Jurkat, Clone E6-1 (cell line): ENCODE measurements at regions not wholly inside any gene's neighbourhood (a gene's known extent, or its start where the extent isn't known, plus 50 kb on each side); places are given as distances from the start of the nearest gene placed in this dataset.
"Not testable (repeated sequence)": the region's sequence is repeated elsewhere in the genome, so short reads cannot be mapped to it uniquely, and the experiment has no call there.

Source experiments
- DNase-seq: peaks from one replicate; pipeline ENCODE4 v3.0.0-alpha.2; 2011; ENCODE audit warnings: low read depth, low spot score
- H3K4me3 ChIP-seq: 2 replicates; pipeline ENCODE4 v1.5.1; 2011; ENCODE audit warnings: mild to moderate bottlenecking, low read length, control low read depth, moderate library complexity

DNA sequence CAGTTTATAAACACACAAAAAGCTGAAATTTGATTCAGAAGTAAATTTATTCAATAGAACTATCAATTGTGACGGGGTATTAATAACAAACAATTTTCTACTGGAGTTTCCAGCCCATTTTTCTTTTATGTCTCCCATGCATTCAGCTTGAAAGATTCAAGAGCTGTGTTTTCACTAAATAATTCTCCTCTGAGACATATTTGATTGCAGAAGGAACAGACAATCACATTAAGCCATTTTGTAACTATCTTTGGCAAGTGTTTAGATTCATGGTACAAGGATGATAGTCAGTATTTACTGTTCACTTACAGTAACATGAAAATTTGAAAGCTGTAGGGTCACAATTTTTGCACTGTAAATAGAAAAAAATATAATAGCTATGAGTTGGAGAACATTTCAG, 198.4 kb upstream of the TACR3 start:
- DNase-seq, result no peak
- no peak overlapping the region for H3K4me3 ChIP-seq

DNA sequence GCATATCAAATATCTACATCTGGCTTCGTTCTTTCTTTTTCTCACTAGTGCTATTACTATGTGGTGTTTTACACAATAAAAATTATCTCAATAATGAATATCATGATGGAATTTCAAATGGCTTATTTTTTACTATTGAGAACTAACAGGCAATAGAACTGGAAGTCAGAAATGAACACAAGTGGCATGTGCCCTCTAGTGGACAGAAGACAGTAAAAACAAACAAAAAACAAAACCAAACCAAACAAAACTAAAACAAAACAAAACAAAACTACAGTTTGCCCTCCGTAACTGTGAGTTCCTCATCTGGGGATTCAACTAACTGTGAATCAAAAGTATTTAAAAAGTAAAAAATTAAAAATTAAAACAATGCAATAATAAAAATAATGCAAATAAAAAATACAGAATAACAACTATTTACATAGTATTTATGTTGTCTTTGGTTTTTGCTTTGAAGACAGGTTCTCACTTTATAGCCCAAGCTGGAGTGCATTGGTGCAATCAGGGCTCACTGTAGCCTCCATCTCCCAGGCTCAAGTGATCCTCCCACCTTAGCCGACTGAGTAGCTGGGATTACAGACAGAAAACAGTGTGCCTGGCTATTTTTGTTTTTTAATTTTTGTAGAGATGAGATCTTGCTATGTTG, 195.6 kb upstream of the TACR3 start:
- DNase-seq, result peak; percentile 7
- no peak overlapping the region for H3K4me3 ChIP-seq

DNA sequence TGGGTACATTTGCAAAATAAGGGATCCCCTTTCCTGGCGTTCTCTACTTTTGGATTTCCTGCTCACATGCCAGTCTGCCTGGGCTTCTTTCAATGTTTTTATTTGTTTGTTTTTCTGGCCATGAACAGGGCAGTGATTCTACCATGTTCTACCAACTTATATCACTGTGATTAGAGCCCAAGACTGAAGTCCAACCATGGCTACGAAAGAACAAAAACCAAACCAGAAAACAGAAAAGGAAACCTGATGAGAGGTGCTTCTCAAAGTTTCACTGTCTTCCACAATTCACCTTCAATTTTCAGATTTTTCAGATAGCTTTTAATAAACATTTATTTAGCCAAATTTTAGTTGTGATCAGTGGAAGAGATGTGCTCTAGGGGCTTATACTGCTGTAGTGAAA, 187.6 kb upstream of the TACR3 start:
- DNase-seq, result no peak
- no peak overlapping the region for H3K4me3 ChIP-seq

DNA sequence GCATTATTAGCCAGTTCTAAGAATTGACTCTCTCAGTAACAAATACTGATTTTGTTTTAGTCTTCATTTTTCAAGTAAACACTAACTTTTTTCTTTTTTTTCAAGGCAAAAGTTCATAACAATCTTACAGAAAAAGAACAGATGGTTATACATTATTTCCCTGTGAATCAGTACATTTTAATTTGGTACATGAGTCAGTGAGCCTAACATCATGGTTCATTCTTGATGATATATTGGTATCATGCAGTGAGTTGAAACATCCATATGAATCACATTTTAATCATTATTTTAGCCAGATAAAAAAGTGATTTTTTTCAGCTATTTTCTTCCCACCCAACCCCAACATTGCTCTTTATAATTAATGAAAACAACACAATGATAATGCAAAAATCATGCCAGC, 184.3 kb upstream of the TACR3 start:
- DNase-seq, result no peak

DNA sequence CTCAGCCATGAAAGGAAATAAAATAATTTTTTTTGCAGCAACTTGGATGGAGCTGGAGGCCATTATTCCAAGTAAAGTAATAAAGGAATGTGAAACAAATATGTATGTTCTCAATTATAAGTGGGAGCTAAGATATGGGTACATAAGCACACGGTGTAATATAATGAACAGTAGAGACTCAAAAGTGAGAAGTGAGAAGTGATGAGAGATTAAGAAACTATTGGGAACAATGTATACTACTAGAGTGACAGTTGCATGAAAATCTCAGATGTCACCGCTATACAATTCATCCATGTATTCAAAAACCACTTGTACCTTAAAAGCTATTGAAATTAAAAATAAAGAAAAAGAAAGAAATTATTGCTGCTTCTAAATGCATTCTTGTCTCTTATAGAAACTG, 182.9 kb upstream of the TACR3 start:
- H3K4me3 ChIP-seq, result no peak overlapping the region
- DNase-seq, result no peak

More for the DNA sequence above, 184.3 kb upstream of the TACR3 start:
- H3K4me3 ChIP-seq, result no peak overlapping the region

DNA sequence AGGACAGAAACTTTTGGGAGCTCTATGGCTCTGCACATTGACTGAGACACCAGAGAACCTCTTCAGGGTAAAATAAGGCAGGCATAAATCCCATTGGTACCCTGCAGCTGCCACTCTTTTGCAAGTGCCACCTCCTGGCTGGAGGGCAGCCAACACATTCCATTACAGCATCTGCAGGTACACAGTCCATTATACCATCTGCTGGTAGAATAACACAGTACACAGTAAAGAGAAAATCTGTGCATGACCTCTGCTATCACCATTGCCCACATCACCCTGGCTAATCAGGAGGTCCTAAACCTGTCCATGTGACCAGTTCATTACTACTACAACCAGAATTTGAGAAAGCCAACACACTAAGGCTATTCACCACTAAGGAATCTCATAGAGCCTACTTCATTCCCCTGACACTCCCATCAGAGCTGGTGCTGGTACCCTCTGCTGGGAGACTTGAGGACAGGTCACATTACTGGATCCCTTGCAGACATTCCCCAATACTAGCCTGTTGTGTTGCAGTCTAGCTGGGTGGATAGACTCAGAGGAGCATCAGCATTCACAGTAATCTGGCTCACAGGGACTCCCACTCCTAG, 176.2 kb upstream of the TACR3 start:
- H3K4me3 ChIP-seq, result no peak overlapping the region
- DNase-seq, result peak; percentile 5

DNA sequence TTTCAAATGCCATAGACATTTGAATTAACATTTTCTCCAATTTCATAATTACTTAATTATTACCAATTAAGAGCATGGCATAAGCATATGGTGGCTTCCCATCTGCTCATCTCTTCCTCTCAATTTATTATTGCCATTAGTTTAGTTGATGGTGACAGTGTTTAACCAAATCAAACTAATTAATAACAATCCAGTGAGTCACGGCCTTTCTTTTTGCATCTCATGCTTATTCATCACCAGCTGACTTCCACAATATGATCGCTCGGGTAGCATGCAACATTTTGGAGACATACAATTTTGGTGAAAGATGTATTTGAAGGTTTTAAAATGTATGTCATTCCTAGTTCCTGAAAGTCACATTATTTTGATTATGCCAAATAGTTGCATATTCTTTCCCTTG, 172.8 kb upstream of the TACR3 start:
- DNase-seq, result no peak
- H3K4me3 ChIP-seq, result no peak overlapping the region

DNA sequence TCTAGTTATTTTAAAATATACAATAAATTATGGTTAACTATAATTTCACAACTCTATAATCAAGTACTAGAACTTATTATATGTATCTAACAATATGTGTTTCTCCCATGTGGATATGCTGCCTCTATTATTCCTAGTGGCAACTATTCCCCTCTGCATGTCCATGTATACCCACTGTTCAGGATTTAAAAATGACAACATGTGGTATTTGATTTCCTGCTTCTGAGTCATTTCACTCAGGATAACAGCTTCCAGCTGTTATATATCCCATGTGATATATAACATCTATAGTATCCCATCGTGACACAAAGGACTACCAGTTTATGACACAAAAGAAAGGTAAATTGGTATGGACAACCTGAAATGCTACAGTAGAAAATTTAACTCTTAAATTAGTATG, 167.4 kb upstream of the TACR3 start:
- no peak overlapping the region for H3K4me3 ChIP-seq
- no peak for DNase-seq

DNA sequence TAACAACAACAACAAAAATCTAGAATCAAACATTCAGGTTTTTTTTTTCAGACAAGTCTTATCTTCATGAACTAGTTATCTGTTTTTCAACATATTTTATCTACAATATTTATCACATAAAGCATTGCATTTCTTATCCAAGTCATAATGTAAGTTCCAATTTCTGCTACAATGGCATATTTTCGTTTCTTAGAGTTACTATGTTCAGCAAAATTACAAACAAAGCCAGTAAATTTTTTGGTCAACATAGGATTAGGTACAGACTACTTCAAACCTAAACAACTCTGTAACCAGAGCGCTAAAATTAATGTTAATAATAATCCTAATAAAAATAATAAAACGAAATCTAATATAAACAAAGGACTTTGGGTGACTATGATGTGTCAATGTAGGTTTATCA, 165.4 kb upstream of the TACR3 start:
- DNase-seq, result no peak
- H3K4me3 ChIP-seq, result no peak overlapping the region

DNA sequence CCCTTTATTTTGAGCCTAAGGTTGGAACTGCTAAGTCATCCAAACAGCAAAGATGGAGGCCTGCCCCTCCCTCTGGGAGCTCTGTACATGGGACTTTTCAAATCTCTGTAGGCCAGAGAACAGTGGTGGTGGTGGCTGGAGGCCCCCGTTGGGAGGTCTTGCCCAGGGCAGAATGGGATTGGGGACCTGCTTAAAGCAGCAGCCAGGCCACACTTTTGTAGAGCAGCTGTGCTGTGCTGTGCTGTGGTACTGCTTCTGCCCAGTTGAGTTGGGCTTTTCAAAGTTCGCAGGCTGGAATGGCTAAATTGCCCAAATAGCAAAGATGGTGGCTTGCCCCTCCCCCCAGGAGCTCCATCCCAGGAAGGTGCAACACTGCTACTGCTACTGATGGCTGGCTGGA, 147.5 kb upstream of the TACR3 start:
- DNase-seq, result no peak
- H3K4me3 ChIP-seq, result no peak overlapping the region

DNA sequence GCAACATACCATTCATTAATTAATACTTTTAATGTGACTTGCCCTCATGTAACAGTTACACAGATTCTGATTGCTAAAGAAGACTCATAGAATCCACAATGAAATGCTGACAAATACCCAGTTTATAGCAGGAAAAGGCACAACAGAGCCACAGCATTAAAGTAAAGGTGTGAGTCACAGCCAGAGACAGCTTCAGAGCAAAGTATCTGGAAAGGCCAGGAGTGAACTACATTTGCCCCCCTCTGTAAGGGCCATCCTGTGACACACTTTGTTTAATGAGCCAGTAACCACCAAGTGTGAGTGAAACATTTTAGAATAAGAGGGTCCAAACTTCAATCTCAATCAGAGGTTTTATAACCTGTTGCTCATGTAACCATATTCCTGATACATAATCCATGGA, 133.8 kb upstream of the TACR3 start:
- H3K4me3 ChIP-seq, result no peak overlapping the region
- no peak for DNase-seq

DNA sequence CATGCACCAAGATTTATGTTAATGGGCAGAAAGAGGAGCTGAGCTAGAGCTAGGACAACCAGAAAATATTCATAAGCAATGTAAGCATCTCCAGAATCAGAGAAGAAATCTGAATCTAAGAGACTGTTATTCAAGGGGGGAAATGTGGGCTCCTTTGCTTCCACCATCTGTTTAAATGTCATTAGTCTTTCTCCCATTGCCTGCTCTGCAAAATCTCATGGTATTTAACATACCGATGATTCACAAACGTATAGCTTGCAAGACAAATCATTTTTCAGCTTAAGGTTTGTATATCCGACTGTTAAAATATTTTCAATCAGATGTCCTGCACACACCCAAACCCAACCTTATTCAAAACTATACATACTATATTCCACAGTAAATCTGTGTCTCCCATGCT, 133.4 kb upstream of the TACR3 start:
- no peak for DNase-seq
- no peak overlapping the region for H3K4me3 ChIP-seq

DNA sequence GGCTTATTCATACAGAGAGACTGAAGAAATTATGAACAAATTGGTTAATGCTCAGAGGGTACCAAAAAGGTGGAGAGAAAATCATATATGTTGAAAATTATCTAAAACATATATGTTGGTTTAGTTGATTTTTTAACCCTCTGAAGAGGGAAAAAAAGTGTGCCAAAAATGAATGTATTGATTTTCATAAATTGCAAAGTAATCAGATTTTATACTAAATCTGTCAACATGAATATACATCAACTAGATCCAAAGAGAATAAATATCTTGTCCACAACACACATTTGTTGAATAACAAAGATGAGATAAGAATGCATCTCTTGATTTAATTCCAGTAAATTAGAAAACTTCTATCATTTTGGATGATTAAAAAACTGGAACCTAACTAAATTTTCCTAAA, 125.3 kb upstream of the TACR3 start:
- DNase-seq, result no peak

DNA sequence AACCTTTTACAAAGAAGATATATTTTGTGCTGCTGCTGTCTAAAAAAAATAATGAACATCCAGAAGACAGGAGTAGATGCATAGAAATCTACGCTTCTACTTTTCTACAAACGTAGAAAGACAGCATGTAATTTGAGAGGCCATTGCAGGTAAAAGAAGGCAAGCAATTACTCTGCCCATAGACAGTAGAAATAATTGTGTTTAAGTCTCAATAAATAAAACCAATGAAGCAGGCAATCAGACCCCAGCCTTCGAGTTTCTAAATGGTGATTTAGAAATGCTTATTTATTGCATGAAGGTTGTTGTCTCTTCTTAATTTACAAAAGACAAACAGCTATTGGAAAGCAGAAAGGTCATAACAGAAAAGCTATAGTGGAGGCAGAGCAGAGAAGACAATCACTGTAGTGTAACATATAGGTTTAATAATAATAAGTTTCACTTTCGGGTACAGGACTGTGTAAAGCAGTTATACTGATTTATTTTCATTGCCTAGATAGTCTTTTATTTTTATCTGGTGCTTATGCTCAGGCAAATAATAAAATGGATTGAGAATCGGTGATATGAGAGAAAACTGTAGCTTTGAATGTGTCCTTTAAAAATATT, 123.0 kb upstream of the TACR3 start:
- H3K4me3 ChIP-seq, result no peak overlapping the region
- no peak for DNase-seq

More for the DNA sequence above, 125.3 kb upstream of the TACR3 start:
- H3K4me3 ChIP-seq, result no peak overlapping the region

DNA sequence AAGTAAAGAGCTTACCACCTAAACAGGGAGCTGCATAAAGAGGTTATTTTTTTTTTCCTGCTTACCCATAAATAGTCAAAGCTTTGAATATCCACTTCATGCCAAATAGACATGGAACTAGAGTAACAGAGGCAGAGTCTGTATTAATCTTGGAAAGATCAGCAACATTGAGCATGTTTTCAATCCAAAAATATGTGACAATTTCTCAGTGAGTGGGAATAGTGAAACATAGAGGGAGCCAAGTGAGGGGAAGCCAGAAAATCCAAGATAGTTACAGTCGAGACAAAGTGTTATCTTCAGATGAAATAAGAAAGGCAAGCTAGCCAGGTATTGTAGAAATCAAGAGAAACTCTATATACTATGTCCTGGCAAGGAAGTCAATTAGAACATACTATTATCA, 122.3 kb upstream of the TACR3 start:
- no peak overlapping the region for H3K4me3 ChIP-seq
- no peak for DNase-seq

DNA sequence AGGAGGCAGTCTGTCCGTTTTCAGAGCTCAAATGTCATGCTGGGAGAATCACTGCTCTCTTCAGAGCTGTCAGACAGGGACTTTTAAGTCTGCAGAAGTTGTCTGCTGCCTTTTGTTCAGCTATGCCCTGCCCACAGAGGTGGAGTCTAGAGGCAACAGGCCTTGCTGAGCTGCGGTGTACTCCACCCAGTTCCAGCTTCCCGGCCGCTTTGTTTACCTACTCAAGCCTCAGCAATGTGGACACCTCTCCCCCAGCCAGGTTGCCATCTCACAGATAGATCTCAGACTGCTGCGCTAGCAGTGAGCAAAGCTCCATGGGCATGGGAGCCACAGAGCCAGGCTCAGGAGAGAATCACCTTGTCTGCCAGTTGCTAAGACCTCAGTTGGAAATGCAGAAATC, 90.5 kb upstream of the TACR3 start:
- H3K4me3 ChIP-seq, DNase-seq: not testable (repeated sequence)

DNA sequence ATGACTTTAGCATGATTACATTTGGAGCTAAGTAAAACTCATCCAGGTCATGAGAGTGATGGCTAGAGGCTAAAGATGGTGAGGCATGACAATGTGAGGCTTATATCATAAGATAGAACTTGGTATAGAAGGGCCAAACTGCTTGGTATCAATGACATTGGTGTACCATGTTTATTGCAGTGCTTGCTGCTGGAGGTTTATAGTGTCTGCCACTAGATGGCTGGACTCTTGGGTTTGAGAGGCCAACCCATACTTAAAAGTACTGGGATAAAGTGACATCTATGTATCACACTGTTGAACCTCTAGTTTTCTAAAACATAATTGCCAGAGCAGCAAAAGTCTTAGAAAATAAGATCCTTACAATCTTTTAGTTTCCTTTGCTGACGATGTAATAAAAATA, 83.0 kb upstream of the TACR3 start:
- DNase-seq, result no peak
- H3K4me3 ChIP-seq, result no peak overlapping the region

DNA sequence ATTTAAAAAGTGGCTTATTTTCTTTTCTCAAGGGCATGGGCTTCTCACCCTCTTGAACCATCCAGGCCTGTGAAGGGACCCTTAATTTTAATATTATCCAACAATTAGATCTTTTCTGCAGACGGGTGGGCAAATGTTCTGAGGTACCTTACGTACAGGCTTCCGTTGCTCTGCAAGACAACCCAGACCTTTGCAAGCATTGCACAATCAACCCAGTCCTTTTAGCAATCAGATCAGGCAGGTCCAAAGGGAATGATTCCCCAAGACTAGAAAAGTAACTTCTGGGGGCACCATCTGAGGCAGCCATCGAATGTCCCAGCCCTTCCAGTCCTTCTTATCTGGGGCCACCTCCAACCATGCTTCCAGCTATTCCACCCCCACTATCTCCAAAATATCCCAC, 67.3 kb upstream of the TACR3 start:
- DNase-seq, result no peak
- no peak overlapping the region for H3K4me3 ChIP-seq

DNA sequence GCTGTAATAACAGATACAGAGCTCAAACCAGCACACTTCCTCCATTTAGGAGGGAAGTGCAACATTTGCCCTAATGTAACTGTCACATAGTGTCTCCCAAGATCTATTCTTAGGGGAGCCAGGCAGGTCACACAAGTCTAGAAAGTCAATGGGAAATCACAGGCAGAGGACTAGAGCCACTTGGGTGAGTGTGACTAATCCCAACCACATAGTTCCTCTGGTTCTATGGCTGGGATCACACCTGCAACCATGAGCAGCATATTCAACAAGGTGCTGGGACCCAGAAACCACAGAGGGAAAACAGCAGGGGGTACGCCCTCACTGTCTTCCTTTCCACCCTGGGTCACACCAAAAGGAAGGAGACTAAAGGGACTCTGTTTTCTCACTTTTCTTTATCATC, 66.8 kb upstream of the TACR3 start:
- no peak for DNase-seq
- H3K4me3 ChIP-seq, result no peak overlapping the region

DNA sequence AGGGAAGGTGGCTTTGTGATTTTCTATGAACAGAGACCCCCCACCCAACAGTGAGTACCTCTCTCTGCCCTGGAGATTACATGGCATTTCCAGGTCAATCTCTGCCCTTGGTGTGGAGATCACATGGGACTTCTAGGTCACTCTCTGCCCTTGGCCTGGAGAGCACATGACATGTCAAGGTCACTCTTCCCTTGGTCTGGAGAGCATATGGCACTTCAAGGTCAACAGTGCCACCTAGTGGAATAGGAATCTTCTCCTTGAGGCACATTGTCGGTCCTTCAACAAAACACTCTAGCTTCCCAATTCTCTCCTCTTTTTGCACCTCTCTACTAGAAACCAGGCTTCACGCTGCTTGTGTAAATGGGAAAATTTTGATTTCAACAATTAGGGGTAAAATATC, 66.2 kb upstream of the TACR3 start:
- DNase-seq, result peak; percentile 45

DNA sequence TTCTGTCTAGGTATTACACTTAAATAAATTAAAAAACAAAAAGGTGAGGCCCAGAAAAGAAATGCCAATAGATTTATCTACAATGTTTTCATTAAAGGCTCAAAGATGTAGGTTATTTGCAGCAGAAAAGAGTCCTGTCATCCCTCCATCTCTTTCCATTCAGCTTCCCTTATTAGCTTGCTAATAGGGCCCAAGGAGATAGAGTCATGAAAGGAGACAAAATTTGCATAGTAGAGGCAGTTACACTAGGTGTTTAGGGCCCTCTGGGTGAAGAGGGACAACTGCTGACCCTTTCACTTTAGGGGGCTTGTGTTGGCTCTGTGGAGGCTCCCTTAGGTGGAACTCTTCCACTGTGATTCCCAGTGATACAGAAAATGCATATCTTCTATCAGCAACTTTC, 58.4 kb upstream of the TACR3 start:
- no peak for DNase-seq
- no peak overlapping the region for H3K4me3 ChIP-seq

More for the DNA sequence above, 66.2 kb upstream of the TACR3 start:
- no peak overlapping the region for H3K4me3 ChIP-seq
